HFF-Myc (cell line): ENCODE measurements at regions not wholly inside any gene's neighbourhood (a gene's known extent, or its start where the extent isn't known, plus 50 kb on each side); places are given as distances from the start of the nearest gene placed in this dataset.
"Not testable (repeated sequence)": the region's sequence is repeated elsewhere in the genome, so short reads cannot be mapped to it uniquely, and the experiment has no call there.

Source experiments
- DNase-seq: peaks from one replicate; pipeline ENCODE4 v3.0.0-alpha.2; 2011; ENCODE audit warnings: low read depth; ENCODE audit errors: extremely low read depth
- H3K4me3 ChIP-seq: replicated peaks from 2 replicates; pipeline ENCODE4 v1.5.1; 2011; ENCODE audit warnings: low read depth, mild to moderate bottlenecking, control low read depth, low read length
- CTCF ChIP-seq: IDR thresholded peaks from 2 replicates; pipeline ENCODE4 v1.5.1; 2012; ENCODE audit warnings: mild to moderate bottlenecking, low read depth, low read length, control low read depth; ENCODE audit errors: missing control alignments

- no peak overlapping the region for H3K4me3 ChIP-seq
- DNase-seq = no peak
- no peak for TF ChIP-seq CTCF
Measured at GRCh38 chr3:117863146-117863545, 1153.6 kb downstream of the TUSC7 start.

GRCh38 chr3:117865338-117865737, 1155.8 kb downstream of the TUSC7 start:
- no peak for DNase-seq
- TF ChIP-seq CTCF = no peak
- no peak overlapping the region for H3K4me3 ChIP-seq

GRCh38 chr3:117868766-117869165, 1159.2 kb downstream of the TUSC7 start:
- no peak for TF ChIP-seq CTCF
- H3K4me3 ChIP-seq = no peak overlapping the region
- DNase-seq = no peak

- TF ChIP-seq CTCF = no peak
- H3K4me3 ChIP-seq = no peak overlapping the region
- DNase-seq = no peak
Measured at GRCh38 chr3:117871934-117872333, 1162.4 kb downstream of the TUSC7 start.

GRCh38 chr3:117872594-117873248, 1161.9 kb downstream of the IGSF11 start:
- not testable (repeated sequence) for H3K4me3 ChIP-seq, DNase-seq

- no peak for DNase-seq
- H3K4me3 ChIP-seq = no peak overlapping the region
- TF ChIP-seq CTCF = no peak
Measured at GRCh38 chr3:117873249-117873600, 1161.4 kb downstream of the IGSF11 start.

GRCh38 chr3:117874028-117874690, 1160.5 kb downstream of the IGSF11 start:
- DNase-seq = no peak
- no peak for TF ChIP-seq CTCF
- no peak overlapping the region for H3K4me3 ChIP-seq
